Cardiac fibroblast (primary cell): ENCODE measurements at regions not wholly inside any gene's neighbourhood (a gene's known extent, or its start where the extent isn't known, plus 50 kb on each side); places are given as distances from the start of the nearest gene placed in this dataset.

Experiments used
- DNase-seq, 2 donors: peaks; one replicate each; pipeline versions ENCODE4 v3.0.0 to v3.0.0-alpha.2; 2010; ENCODE audit warnings: low read depth in 2 of 2
- H3K4me3 ChIP-seq, 2 donors: replicated peaks in 1 of 2; 1 replicate in 1 of 2; 2 replicates in 1 of 2; pipeline ENCODE4 v1.5.1; 2011; ENCODE audit warnings: low read depth in 2 of 2, low read length in 2 of 2, mild to moderate bottlenecking in 2 of 2, moderate library complexity in 1 of 2
- CTCF ChIP-seq: IDR thresholded peaks from one replicate; pipeline ENCODE4 v1.5.1; 2011; ENCODE audit warnings: low read depth, mild to moderate bottlenecking, low read length, inconsistent platforms

- no peak for TF ChIP-seq CTCF
- DNase-seq = no peak
- no peak overlapping the region for H3K4me3 ChIP-seq
Measured at GRCh38 chr4:188328966-188329365, 189.7 kb downstream of the TRIML1 start.

- DNase-seq = no peak
- no peak for TF ChIP-seq CTCF
- H3K4me3 ChIP-seq = no peak overlapping the region
Measured at GRCh38 chr4:188329521-188329920, 190.3 kb downstream of the TRIML1 start.

- peak; percentile 2 to 32 for DNase-seq
- no peak for TF ChIP-seq CTCF
- no peak overlapping the region for H3K4me3 ChIP-seq
Measured at GRCh38 chr4:188332265-188332664, 193.0 kb downstream of the TRIML1 start.

GRCh38 chr4:188336891-188337290, 197.7 kb downstream of the TRIML1 start:
- no peak overlapping the region for H3K4me3 ChIP-seq
- no peak for TF ChIP-seq CTCF
- DNase-seq = no peak

GRCh38 chr4:188341428-188341827, 202.2 kb downstream of the TRIML1 start:
- TF ChIP-seq CTCF = no peak
- no peak overlapping the region for H3K4me3 ChIP-seq
- DNase-seq = no peak

- peak in 1 of 2 donors; percentile 3 for DNase-seq
Measured at GRCh38 chr4:188346171-188346809, 207.0 kb downstream of the TRIML1 start.

More at GRCh38 chr4:188346171-188346809, 207.0 kb downstream of the TRIML1 start:
- no peak for TF ChIP-seq CTCF
- H3K4me3 ChIP-seq = no peak overlapping the region
